Calu3 (cell line): ENCODE measurements at regions not wholly inside any gene's neighbourhood (a gene's known extent, or its start where the extent isn't known, plus 50 kb on each side); places are given as distances from the start of the nearest gene placed in this dataset.
"Not testable (repeated sequence)": the region's sequence is repeated elsewhere in the genome, so short reads cannot be mapped to it uniquely, and the experiment has no call there.

Experiments used
- BruUV-seq: library from RNA; stranded (reverse); fragments of 400-500 nt; replicated peaks from 2 replicates; lab custom pipeline; 2021; lab: Mats Ljungman, UMichigan
- CTCF ChIA-PET: fragments of 300-600 bp; sonication (Branson Sonifier 250); formaldehyde crosslinking; loops from one replicate; lab custom pipeline; 2022; ENCODE audit warnings: antibody characterized with exemption; lab: Charles Lee
- DNase-seq: peaks from one replicate; pipeline ENCODE4 v3.0.0; 2022
- H3K27ac Mint-ChIP-seq: one replicate; pipeline ENCODE4 v1.8.0; 2022; ENCODE audit warnings: mixed read lengths; ENCODE audit not compliant: unreplicated experiment
- H3K27me3 Mint-ChIP-seq: one replicate; pipeline ENCODE4 v1.8.0; 2022; ENCODE audit warnings: mixed read lengths; ENCODE audit not compliant: unreplicated experiment
- H3K36me3 Mint-ChIP-seq: one replicate; pipeline ENCODE4 v1.8.0; 2022; ENCODE audit warnings: mild to moderate bottlenecking, moderate library complexity, mixed read lengths; ENCODE audit not compliant: insufficient read depth, unreplicated experiment
- H3K4me1 Mint-ChIP-seq: one replicate; pipeline ENCODE4 v1.8.0; 2022; ENCODE audit warnings: mild to moderate bottlenecking, low read depth, mixed read lengths; ENCODE audit not compliant: unreplicated experiment
- H3K4me3 Mint-ChIP-seq: one replicate; pipeline ENCODE4 v1.8.0; 2022; ENCODE audit warnings: mild to moderate bottlenecking, low read depth, moderate library complexity, mixed read lengths; ENCODE audit not compliant: unreplicated experiment
- H3K9me3 Mint-ChIP-seq: one replicate; pipeline ENCODE4 v1.8.0; 2022; ENCODE audit warnings: low read depth, mixed read lengths; ENCODE audit not compliant: unreplicated experiment
- CTCF ChIP-seq: fragments of 200-600 bp; IDR thresholded peaks from one replicate; pipeline ENCODE4 v1.8.0; 2022; ENCODE audit warnings: antibody characterized with exemption; ENCODE audit not compliant: unreplicated experiment
- intact Hi-C: fragments of 100-400 bp; cut with micrococcal nuclease; formaldehyde crosslinking; loops from one replicate; pipeline ENCODE4 v1.10.0; 2022; ENCODE audit not compliant: unreplicated experiment

DNA sequence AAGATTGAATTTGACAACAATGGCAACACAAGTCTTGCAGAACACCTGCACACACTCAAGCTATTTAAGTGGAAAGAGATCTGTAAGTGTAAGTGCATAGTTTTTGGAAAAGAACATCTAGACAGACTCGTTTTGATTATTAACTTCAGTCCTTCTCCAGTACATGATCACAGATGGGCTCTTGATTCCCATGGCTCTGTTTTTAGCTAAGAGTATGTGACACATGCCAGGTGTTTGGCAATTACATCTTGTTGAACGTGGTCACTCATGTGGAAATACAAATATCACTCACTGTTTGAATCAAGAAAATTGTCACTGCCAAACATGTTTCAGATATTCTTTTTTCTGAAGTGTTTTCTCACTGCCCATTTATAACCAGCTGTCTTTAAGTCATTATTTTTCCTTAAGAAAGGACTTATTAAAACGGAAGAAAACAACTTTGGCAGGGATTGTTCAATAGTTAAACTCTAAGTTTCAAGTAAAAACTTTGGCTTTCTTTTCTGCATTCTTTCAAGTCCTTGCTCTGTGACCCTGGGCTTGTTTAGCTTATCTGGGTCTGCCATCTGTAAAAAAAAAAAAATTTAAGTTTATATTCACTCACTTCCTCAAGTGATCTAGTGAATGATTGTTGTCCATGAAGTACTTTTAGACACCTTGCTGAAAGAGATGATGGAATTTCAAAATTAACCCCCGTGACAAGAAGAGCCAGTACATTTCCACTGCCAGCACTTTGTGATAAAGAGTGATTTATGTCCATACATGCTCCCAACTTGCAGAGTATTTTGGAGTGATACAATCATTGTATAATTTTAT is 125.4 kb downstream of the ATXN3L start:
- intact Hi-C loops, result loop anchor here (1.0 kb wide), 1 partner anchor 294 kb away; no protein-coding TSS in a partner anchor
- TF ChIP-seq CTCF, result no peak
- DNase-seq, result no peak
- CTCF ChIA-PET, result interaction anchor here (0.6 kb wide), 1 partner anchor 423 kb away, joined by 7 read pairs; no protein-coding TSS in a partner anchor
- Mint-ChIP-seq H3K9me3 (no peaks in the 10 kb centered on the region), H3K4me3 (no peak overlapping the region), H3K27me3 (no peaks in the 10 kb centered on the region), H3K27ac (peak overlapping the region; percentile 23), H3K4me1 (peaks cover 50% of the 10 kb centered on the region), H3K36me3 (no peaks in the 10 kb centered on the region)
- no TSS peak for BruUV-seq

DNA sequence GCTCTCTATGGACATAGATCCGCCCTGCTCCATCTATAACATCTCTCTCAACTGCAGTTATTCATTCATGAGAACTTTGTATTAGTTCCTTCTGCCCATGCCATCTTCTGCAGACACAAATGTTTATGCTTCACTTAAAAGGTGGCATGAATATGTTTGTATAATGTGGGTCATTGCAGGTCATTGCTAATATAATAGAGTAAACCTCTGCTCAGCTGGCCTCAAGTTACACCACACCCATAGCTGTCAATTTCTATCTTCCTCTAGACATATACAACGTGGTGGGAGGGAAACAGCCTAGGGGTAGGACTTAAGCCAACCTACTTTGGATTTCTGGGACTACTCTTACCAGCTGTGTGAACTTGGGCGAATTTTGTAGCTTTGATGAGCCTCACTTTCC is 129.8 kb downstream of the ATXN3L start:
- DNase-seq, result no peak
- BruUV-seq, result no TSS peak
- no peaks in the 10 kb centered on the region for H3K27me3 Mint-ChIP-seq
- no peak for TF ChIP-seq CTCF
- H3K27ac Mint-ChIP-seq, result no peak overlapping the region
- CTCF ChIA-PET, result interaction anchor here (0.6 kb wide), 1 partner anchor 37 kb away, joined by 4 read pairs; no protein-coding TSS in a partner anchor
- peaks cover 32% of the 10 kb centered on the region for H3K4me1 Mint-ChIP-seq
- H3K4me3 Mint-ChIP-seq, result no peak overlapping the region
- H3K9me3 Mint-ChIP-seq, result no peaks in the 10 kb centered on the region
- H3K36me3 Mint-ChIP-seq, result no peaks in the 10 kb centered on the region
- intact Hi-C loops, result no loop called here

DNA sequence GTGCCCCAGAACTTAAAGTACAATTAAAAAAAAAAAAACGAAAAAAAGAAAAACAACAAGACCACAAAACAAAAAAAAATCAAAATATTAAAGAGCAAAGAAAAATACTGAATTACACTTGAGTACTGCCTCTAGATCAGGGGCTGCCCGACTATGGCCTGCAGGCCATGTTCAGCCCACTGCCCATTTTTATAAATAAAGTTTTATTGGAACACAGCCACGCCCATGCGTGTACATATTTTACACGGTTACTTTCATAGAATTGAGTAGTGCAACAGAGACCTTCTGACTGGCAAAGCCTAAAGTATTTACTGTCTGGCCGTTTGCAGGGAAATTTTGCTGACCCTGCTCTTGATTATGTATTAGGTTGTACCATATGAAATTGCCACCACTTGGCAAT is 130.5 kb downstream of the ATXN3L start:
- no peaks in the 10 kb centered on the region for H3K36me3 Mint-ChIP-seq
- H3K9me3 Mint-ChIP-seq, result peaks cover 3% of the 10 kb centered on the region
- no TSS peak for BruUV-seq
- no peaks in the 10 kb centered on the region for H3K27me3 Mint-ChIP-seq
- TF ChIP-seq CTCF, result no peak
- CTCF ChIA-PET, result no interaction called here
- H3K4me1 Mint-ChIP-seq, result peaks cover 25% of the 10 kb centered on the region
- intact Hi-C loops, result no loop called here
- H3K27ac Mint-ChIP-seq, result no peak overlapping the region
- H3K4me3 Mint-ChIP-seq, result no peak overlapping the region
- DNase-seq, result no peak

- no peaks in the 10 kb centered on the region for H3K36me3 Mint-ChIP-seq
- no peak for TF ChIP-seq CTCF
- no TSS peak for BruUV-seq
These were observed 131.0 kb downstream of the ATXN3L start for GRCh38 chrX:13188731-13189309.

DNA sequence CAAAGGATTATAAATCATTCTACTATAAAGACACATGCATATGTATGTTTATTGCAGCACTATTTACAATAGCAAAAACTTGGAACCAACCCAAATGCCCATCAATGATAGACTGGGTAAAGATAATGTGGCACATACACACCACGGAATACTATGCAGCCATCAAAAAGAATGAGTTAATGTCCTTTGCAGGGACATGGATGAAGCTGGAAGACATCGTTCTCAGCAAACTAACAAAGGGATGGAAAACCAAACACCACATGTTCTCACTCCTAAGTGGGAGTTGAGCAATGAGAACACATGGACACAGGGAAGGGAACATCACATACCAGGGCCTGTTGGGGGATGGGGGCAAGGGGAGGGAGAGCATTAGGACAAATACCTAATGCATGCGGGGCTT is 133.2 kb downstream of the ATXN3L start:
- H3K36me3 Mint-ChIP-seq, H3K9me3 Mint-ChIP-seq, H3K27me3 Mint-ChIP-seq, DNase-seq, BruUV-seq, H3K4me3 Mint-ChIP-seq, intact Hi-C loops, H3K27ac Mint-ChIP-seq, CTCF ChIA-PET: not testable (repeated sequence)
- H3K4me1 Mint-ChIP-seq, result peaks cover 15% of the 10 kb centered on the region

More at GRCh38 chrX:13188731-13189309, 131.0 kb downstream of the ATXN3L start:
- H3K4me1 Mint-ChIP-seq, result peaks cover 19% of the 10 kb centered on the region
- no peaks in the 10 kb centered on the region for H3K27me3 Mint-ChIP-seq
- CTCF ChIA-PET, result no interaction called here
- intact Hi-C loops, result no loop called here
- DNase-seq, result no peak
- H3K4me3 Mint-ChIP-seq, result no peak overlapping the region
- H3K27ac Mint-ChIP-seq, result no peak overlapping the region
- H3K9me3 Mint-ChIP-seq, result peaks cover 3% of the 10 kb centered on the region
